Coronary artery (tissue), 2 donors: ENCODE measurements at regions not wholly inside any gene's neighbourhood (a gene's known extent, or its start where the extent isn't known, plus 50 kb on each side); places are given as distances from the start of the nearest gene placed in this dataset.

Source experiments
- DNase-seq: peaks from one replicate; pipeline ENCODE4 v3.0.0-alpha.2; 2017; ENCODE audit warnings: low spot score
- H3K27ac ChIP-seq, 2 donors: fragments of 200-600 bp; sonication (generic); one replicate each; pipeline ENCODE4 v1.5.1; 2016 to 2019
- H3K4me3 ChIP-seq: fragments of 200-600 bp; sonication (generic); 2 replicates; pipeline ENCODE4 v1.5.1; 2016; ENCODE audit warnings: mild to moderate bottlenecking, moderate library complexity
- CTCF ChIP-seq: fragments of 200-600 bp; sonication (generic); IDR thresholded peaks from one replicate; pipeline ENCODE4 v1.5.1; 2019; ENCODE audit warnings: antibody characterized with exemption

- DNase-seq, result no peak
- Histone ChIP-seq H3K4me3 (no peak overlapping the region), H3K27ac (no peak overlapping the region)
- TF ChIP-seq CTCF, result no peak
These were observed 787.3 kb downstream of the VRK1 start for GRCh38 chr14:97584528-97584927.

- Histone ChIP-seq H3K27ac (no peak overlapping the region), H3K4me3 (no peak overlapping the region)
- no peak for DNase-seq
- TF ChIP-seq CTCF, result no peak
These were observed 795.3 kb downstream of the VRK1 start for GRCh38 chr14:97592341-97592980.

- TF ChIP-seq CTCF, result no peak
- DNase-seq, result no peak
These were observed 797.1 kb downstream of the VRK1 start for GRCh38 chr14:97594306-97594705.

GRCh38 chr14:97602438-97603117, 805.4 kb downstream of the VRK1 start:
- no peak overlapping the region for H3K27ac ChIP-seq
- DNase-seq, result no peak
- no peak for TF ChIP-seq CTCF
- no peak overlapping the region for H3K4me3 ChIP-seq

More at GRCh38 chr14:97594306-97594705, 797.1 kb downstream of the VRK1 start:
- no peak overlapping the region for H3K4me3 ChIP-seq
- no peak overlapping the region for H3K27ac ChIP-seq

GRCh38 chr14:97603201-97603600, 806.0 kb downstream of the VRK1 start:
- Histone ChIP-seq H3K27ac (no peak overlapping the region), H3K4me3 (no peak overlapping the region)
- DNase-seq, result no peak
- TF ChIP-seq CTCF, result no peak

GRCh38 chr14:97604731-97605130, 807.5 kb downstream of the VRK1 start:
- no peak for DNase-seq
- H3K27ac ChIP-seq, result no peak overlapping the region
- no peak for TF ChIP-seq CTCF
- H3K4me3 ChIP-seq, result no peak overlapping the region

GRCh38 chr14:97618401-97618800, 821.2 kb downstream of the VRK1 start:
- DNase-seq, result no peak
- Histone ChIP-seq H3K4me3 (no peak overlapping the region), H3K27ac (no peak overlapping the region)
- TF ChIP-seq CTCF, result no peak
